Upper lobe of left lung (tissue), 4 donors: ENCODE measurements at regions not wholly inside any gene's neighbourhood (a gene's known extent, or its start where the extent isn't known, plus 50 kb on each side); places are given as distances from the start of the nearest gene placed in this dataset.

Experiments
- EP300 ChIP-seq, 4 donors: sonication (generic); formaldehyde crosslinking; IDR thresholded peaks; one replicate each; pipeline ENCODE4 v1.5.1; 2017; ENCODE audit warnings: antibody characterized with exemption in 4 of 4, control low read depth in 2 of 4
- POLR2A ChIP-seq, 4 donors: fragments of 450-650 bp; IDR thresholded peaks; one replicate each; pipeline ENCODE4 v1.5.1; 2016 to 2017; ENCODE audit warnings: antibody characterized with exemption in 4 of 4, mild to moderate bottlenecking in 2 of 4
- POLR2AphosphoS5 ChIP-seq, 2 donors: sonication (generic); formaldehyde crosslinking; IDR thresholded peaks; one replicate each; pipeline ENCODE4 v1.5.1; 2017; ENCODE audit warnings: antibody characterized with exemption in 2 of 2
- TF ChIP-seq, protein P1 (sequence below), 6 experiments: fragments of 450-650 bp in 4 of 6; fragments of 200-600 bp in 2 of 6; sonication (generic) in 2 of 6; IDR thresholded peaks; one replicate each; pipeline ENCODE4 v1.5.1; 2016 to 2019; ENCODE audit warnings: antibody characterized with exemption in 6 of 6

DNA sequence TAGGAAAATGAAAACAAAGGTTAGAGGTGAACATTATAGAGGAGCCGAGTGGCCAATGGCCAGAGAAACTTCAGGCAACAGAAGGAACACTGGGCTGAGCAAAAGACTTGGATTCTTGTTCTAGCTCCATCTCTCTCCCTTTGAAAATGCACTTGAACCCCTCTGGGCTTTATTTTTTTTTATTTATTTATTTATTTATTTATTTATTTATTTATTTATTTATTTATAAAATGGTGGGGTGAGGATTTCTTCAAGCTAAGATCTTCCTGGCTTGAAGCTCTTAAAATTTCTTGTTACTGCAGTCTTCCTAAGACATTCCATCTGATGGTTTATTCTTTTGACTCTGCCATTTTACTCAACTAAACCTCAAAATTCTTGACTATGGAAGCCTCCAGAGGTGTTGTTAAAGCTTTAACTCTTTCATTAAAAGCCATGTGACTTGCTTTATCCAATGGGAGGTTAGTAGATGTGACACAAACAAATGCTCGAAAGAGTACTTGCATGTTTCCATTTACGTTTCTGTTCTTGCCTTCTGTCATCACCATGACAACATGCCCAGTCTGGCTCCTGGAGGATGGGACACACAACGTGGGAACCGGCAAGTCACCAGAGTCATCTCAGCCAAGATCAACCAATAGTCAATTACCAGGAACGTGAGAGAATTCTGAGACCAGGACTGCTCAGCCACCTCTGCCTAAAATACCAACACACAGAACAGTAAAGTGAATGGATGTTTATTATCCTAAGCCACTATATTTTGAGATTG, 325.2 kb upstream of the CTNNB1 start:
- TF ChIP-seq, protein P1, sequence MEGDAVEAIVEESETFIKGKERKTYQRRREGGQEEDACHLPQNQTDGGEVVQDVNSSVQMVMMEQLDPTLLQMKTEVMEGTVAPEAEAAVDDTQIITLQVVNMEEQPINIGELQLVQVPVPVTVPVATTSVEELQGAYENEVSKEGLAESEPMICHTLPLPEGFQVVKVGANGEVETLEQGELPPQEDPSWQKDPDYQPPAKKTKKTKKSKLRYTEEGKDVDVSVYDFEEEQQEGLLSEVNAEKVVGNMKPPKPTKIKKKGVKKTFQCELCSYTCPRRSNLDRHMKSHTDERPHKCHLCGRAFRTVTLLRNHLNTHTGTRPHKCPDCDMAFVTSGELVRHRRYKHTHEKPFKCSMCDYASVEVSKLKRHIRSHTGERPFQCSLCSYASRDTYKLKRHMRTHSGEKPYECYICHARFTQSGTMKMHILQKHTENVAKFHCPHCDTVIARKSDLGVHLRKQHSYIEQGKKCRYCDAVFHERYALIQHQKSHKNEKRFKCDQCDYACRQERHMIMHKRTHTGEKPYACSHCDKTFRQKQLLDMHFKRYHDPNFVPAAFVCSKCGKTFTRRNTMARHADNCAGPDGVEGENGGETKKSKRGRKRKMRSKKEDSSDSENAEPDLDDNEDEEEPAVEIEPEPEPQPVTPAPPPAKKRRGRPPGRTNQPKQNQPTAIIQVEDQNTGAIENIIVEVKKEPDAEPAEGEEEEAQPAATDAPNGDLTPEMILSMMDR (IDR thresholded peaks at IDR 0.05) = no peak
- TF ChIP-seq POLR2AphosphoS5 (IDR thresholded peaks at IDR 0.05) (no peak), POLR2A (IDR thresholded peaks at IDR 0.05) (no peak), EP300 (IDR thresholded peaks at IDR 0.05) (no peak)
